PC-9 (cell line): ENCODE measurements at regions not wholly inside any gene's neighbourhood (a gene's known extent, or its start where the extent isn't known, plus 50 kb on each side); places are given as distances from the start of the nearest gene placed in this dataset.

Experiments
- BruUV-seq: library from RNA; stranded (reverse); fragments of 400-500 nt; replicated peaks from 2 replicates; lab custom pipeline; 2021; lab: Mats Ljungman, UMichigan
- CTCF ChIA-PET: fragments of 300-600 bp; sonication (Branson Sonifier 250); formaldehyde crosslinking; loops from one replicate; lab custom pipeline; 2022; ENCODE audit warnings: antibody characterized with exemption; lab: Charles Lee
- POLR2A ChIA-PET: fragments of 300-600 bp; sonication (Branson Sonifier 250); formaldehyde crosslinking; loops from one replicate; lab custom pipeline; 2022; ENCODE audit warnings: antibody characterized with exemption; ENCODE audit not compliant: unreplicated experiment; lab: Charles Lee
- DNase-seq, 2 experiments: peaks; one replicate each; pipeline versions ENCODE4 v3.0.0 to v3.0.0-alpha.2; 2015 to 2022; ENCODE audit warnings: mixed read lengths in 1 of 2
- H2AFZ ChIP-seq: fragments of 200-600 bp; sonication (generic); 2 replicates; pipeline ENCODE4 v1.8.1; 2017; ENCODE audit warnings: antibody characterized with exemption
- H3F3A ChIP-seq: fragments of 200-600 bp; sonication (generic); 2 replicates; pipeline ENCODE4 v1.8.1; 2017; ENCODE audit warnings: antibody characterized with exemption, mild to moderate bottlenecking, low read depth; ENCODE audit not compliant: insufficient read depth
- H3K27ac ChIP-seq: fragments of 200-600 bp; sonication (generic); 2 replicates; pipeline ENCODE4 v1.6.1; 2016; ENCODE audit warnings: mixed run types
- H3K27me3 ChIP-seq: fragments of 200-600 bp; sonication (generic); 2 replicates; pipeline ENCODE4 v1.6.1; 2016; ENCODE audit warnings: low read depth, mixed run types; ENCODE audit not compliant: insufficient read depth
- H3K36me3 ChIP-seq: fragments of 200-600 bp; sonication (generic); 2 replicates; pipeline ENCODE4 v1.6.1; 2016; ENCODE audit warnings: low read depth, mixed run types
- H3K4me1 ChIP-seq: fragments of 200-600 bp; sonication (generic); replicated peaks from 2 replicates; pipeline ENCODE4 v1.6.1; 2016; ENCODE audit warnings: mixed run types; ENCODE audit not compliant: insufficient read depth
- H3K4me2 ChIP-seq: fragments of 200-600 bp; sonication (generic); 2 replicates; pipeline ENCODE4 v1.6.1; 2017; ENCODE audit warnings: mixed run types
- H3K4me3 ChIP-seq: fragments of 200-600 bp; sonication (generic); 2 replicates; pipeline ENCODE4 v1.6.1; 2016; ENCODE audit warnings: mixed run types
- H3K79me2 ChIP-seq: fragments of 200-600 bp; sonication (generic); 2 replicates; pipeline ENCODE4 v1.6.1; 2017; ENCODE audit warnings: low read depth, mixed run types
- H3K9me2 ChIP-seq: fragments of 200-600 bp; sonication (generic); 2 replicates; pipeline ENCODE4 v1.8.1; 2017; ENCODE audit warnings: mild to moderate bottlenecking; ENCODE audit not compliant: insufficient read depth
- H3K9me3 ChIP-seq: fragments of 200-600 bp; sonication (generic); 2 replicates; pipeline ENCODE4 v1.8.1; 2016; ENCODE audit warnings: low read depth; ENCODE audit not compliant: insufficient read depth
- H4K20me1 ChIP-seq: fragments of 200-600 bp; sonication (generic); 2 replicates; pipeline ENCODE4 v1.8.1; 2017; ENCODE audit not compliant: insufficient read depth
- EZH2 ChIP-seq: fragments of 200-600 bp; sonication (generic); IDR thresholded peaks from 2 replicates; pipeline ENCODE4 v1.8.0; 2017; ENCODE audit warnings: antibody characterized with exemption, low read depth
- intact Hi-C: fragments of 100-400 bp; cut with micrococcal nuclease; formaldehyde crosslinking; loops from one replicate; pipeline ENCODE4 v1.10.0; 2022; ENCODE audit not compliant: unreplicated experiment
- TF ChIP-seq, protein P1 (sequence below): fragments of 200-600 bp; sonication (generic); conservative IDR thresholded peaks from 2 replicates; pipeline ENCODE4 v1.6.1; 2017; ENCODE audit warnings: mixed run types, antibody characterized with exemption, mild to moderate bottlenecking, moderate library complexity

GRCh38 chr10:29710128-29710527, 75.4 kb upstream of the SVIL start:
- Histone ChIP-seq H2AFZ (no peak overlapping the region), H3K9me2 (no peaks in the 10 kb centered on the region), H3K79me2 (peaks cover 89% of the 10 kb centered on the region), H3K4me2 (no peak overlapping the region), H3K36me3 (peaks cover 8% of the 10 kb centered on the region; the same call in 1 of the 2 replicates), H3K27ac (no peak overlapping the region), H3K4me3 (no peak overlapping the region), H3K27me3 (no peaks in the 10 kb centered on the region), H3K4me1 (peaks cover 12% of the 10 kb centered on the region), H4K20me1 (no peaks in the 10 kb centered on the region; the same call in 1 of the 2 replicates), H3K9me3 (no peaks in the 10 kb centered on the region), H3F3A (peaks cover 26% of the 10 kb centered on the region)
- ChIA-PET POLR2A (no interaction called here), CTCF (no interaction called here)
- DNase-seq: no peak
- intact Hi-C loops: no loop called here
- TF ChIP-seq, protein P1, sequence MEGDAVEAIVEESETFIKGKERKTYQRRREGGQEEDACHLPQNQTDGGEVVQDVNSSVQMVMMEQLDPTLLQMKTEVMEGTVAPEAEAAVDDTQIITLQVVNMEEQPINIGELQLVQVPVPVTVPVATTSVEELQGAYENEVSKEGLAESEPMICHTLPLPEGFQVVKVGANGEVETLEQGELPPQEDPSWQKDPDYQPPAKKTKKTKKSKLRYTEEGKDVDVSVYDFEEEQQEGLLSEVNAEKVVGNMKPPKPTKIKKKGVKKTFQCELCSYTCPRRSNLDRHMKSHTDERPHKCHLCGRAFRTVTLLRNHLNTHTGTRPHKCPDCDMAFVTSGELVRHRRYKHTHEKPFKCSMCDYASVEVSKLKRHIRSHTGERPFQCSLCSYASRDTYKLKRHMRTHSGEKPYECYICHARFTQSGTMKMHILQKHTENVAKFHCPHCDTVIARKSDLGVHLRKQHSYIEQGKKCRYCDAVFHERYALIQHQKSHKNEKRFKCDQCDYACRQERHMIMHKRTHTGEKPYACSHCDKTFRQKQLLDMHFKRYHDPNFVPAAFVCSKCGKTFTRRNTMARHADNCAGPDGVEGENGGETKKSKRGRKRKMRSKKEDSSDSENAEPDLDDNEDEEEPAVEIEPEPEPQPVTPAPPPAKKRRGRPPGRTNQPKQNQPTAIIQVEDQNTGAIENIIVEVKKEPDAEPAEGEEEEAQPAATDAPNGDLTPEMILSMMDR: no peak
- no peak for TF ChIP-seq EZH2
- no TSS peak for BruUV-seq

- H3K9me2 ChIP-seq: no peaks in the 10 kb centered on the region
- H3K4me2 ChIP-seq: no peak overlapping the region
- TF ChIP-seq EZH2: no peak
- TF ChIP-seq, protein P1: no peak
- peaks cover 87% of the 10 kb centered on the region for H3K79me2 ChIP-seq
- H2AFZ ChIP-seq: no peak overlapping the region
- H3K4me1 ChIP-seq: peaks cover 7% of the 10 kb centered on the region
- BruUV-seq: no TSS peak
- no peak overlapping the region for H3K4me3 ChIP-seq
- H3K9me3 ChIP-seq: no peaks in the 10 kb centered on the region
- H4K20me1 ChIP-seq: no peaks in the 10 kb centered on the region; the same call in 1 of the 2 replicates
- peaks cover 20% of the 10 kb centered on the region for H3F3A ChIP-seq
- no peak overlapping the region for H3K27ac ChIP-seq
- no peaks in the 10 kb centered on the region for H3K27me3 ChIP-seq
- POLR2A ChIA-PET: no interaction called here
- H3K36me3 ChIP-seq: peaks cover 8% of the 10 kb centered on the region; the same call in 1 of the 2 replicates
- intact Hi-C loops: no loop called here
- CTCF ChIA-PET: no interaction called here
- no peak for DNase-seq
These were observed 74.8 kb upstream of the SVIL start for GRCh38 chr10:29709484-29710002.

DNA sequence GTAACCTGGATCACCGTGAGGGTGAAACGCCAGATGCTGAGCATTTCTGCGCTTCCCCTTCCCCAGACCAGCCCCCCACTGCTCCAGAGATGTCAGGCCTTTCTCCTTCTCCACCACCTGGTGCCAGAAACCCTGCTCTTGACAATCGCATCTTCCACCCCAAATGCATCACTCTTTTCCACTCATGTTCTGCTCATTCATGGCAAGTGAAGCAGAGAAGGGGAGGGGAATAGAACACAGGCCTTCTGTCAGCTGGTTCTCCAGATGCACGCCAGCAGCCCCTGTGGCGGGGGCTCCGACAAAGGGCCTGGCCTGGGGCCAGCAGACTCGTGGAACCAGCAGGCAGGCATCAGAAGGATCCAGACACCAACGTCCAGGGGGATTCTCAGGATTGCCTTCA, 68.5 kb upstream of the SVIL start:
- TF ChIP-seq EZH2: no peak
- TF ChIP-seq, protein P1: no peak
- Histone ChIP-seq H3K36me3 (peaks cover 8% of the 10 kb centered on the region; the same call in 1 of the 2 replicates), H3K4me3 (no peak overlapping the region), H3K4me2 (no peak overlapping the region), H3K27me3 (no peaks in the 10 kb centered on the region), H4K20me1 (no peaks in the 10 kb centered on the region; the same call in 1 of the 2 replicates), H3K9me3 (no peaks in the 10 kb centered on the region), H3K4me1 (no peaks in the 10 kb centered on the region), H3K79me2 (peaks cover 59% of the 10 kb centered on the region), H3K27ac (no peak overlapping the region), H3F3A (no peaks in the 10 kb centered on the region), H3K9me2 (no peaks in the 10 kb centered on the region), H2AFZ (no peak overlapping the region)
- intact Hi-C loops: no loop called here
- ChIA-PET CTCF (no interaction called here), POLR2A (no interaction called here)
- BruUV-seq: no TSS peak
- DNase-seq: no peak
